ENCODE measurements at regions not wholly inside any gene's neighbourhood (a gene's known extent, or its start where the extent isn't known, plus 50 kb on each side); places are given as distances from the start of the nearest gene placed in this dataset.
"Not testable (repeated sequence)": the region's sequence is repeated elsewhere in the genome, so short reads cannot be mapped to it uniquely, and the experiment has no call there.

- Mint-ChIP-seq H3K4me1 (no peaks in the 10 kb centered on the region), H3K27me3 (peaks cover 4% of the 10 kb centered on the region), H3K27ac (no peak overlapping the region), H3K9me3 (no peaks in the 10 kb centered on the region), H3K4me3 (no peak overlapping the region), H3K36me3 (ENCODE audit: low read depth) (no peaks in the 10 kb centered on the region)
- no peak for ATAC-seq (replicated peaks)
Measured at GRCh38 chr6:147951726-147952125, 390.9 kb upstream of the SASH1 start.

- Mint-ChIP-seq H3K27ac (no peak overlapping the region), H3K27me3 (peaks cover 3% of the 10 kb centered on the region), H3K4me1 (no peaks in the 10 kb centered on the region), H3K4me3 (no peak overlapping the region), H3K36me3 (ENCODE audit: low read depth) (no peaks in the 10 kb centered on the region), H3K9me3 (no peaks in the 10 kb centered on the region)
- ATAC-seq (replicated peaks) = no peak
Measured at GRCh38 chr6:147954938-147955337, 387.7 kb upstream of the SASH1 start.

- Mint-ChIP-seq H3K27ac (no peak overlapping the region), H3K27me3 (peaks cover 3% of the 10 kb centered on the region), H3K36me3 (ENCODE audit: low read depth) (no peaks in the 10 kb centered on the region), H3K9me3 (no peaks in the 10 kb centered on the region), H3K4me3 (no peak overlapping the region), H3K4me1 (no peaks in the 10 kb centered on the region)
- ATAC-seq (replicated peaks) = no peak
Measured at GRCh38 chr6:147958683-147959082, 384.0 kb upstream of the SASH1 start.

GRCh38 chr6:147961481-147962141, 381.0 kb upstream of the SASH1 start:
- no peaks in the 10 kb centered on the region for H3K4me1 Mint-ChIP-seq
- no peak overlapping the region for H3K27ac Mint-ChIP-seq
- peaks cover 3% of the 10 kb centered on the region for H3K27me3 Mint-ChIP-seq
- no peaks in the 10 kb centered on the region for H3K9me3 Mint-ChIP-seq
- no peak for ATAC-seq (replicated peaks)
- H3K36me3 Mint-ChIP-seq (ENCODE audit: low read depth) = no peaks in the 10 kb centered on the region
- H3K4me3 Mint-ChIP-seq = no peak overlapping the region

- not testable (repeated sequence) for H3K4me1 Mint-ChIP-seq; H3K4me3 Mint-ChIP-seq; H3K27me3 Mint-ChIP-seq; H3K36me3 Mint-ChIP-seq (ENCODE audit: low read depth); H3K9me3 Mint-ChIP-seq; ATAC-seq (replicated peaks); H3K27ac Mint-ChIP-seq
Measured at GRCh38 chr6:147965448-147965847, 377.2 kb upstream of the SASH1 start.

GRCh38 chr6:147970970-147971369, 371.7 kb upstream of the SASH1 start:
- no peaks in the 10 kb centered on the region for H3K27me3 Mint-ChIP-seq
- H3K36me3 Mint-ChIP-seq (ENCODE audit: low read depth) = no peaks in the 10 kb centered on the region
- no peak overlapping the region for H3K4me3 Mint-ChIP-seq
- ATAC-seq (replicated peaks) = no peak
- H3K4me1 Mint-ChIP-seq = no peaks in the 10 kb centered on the region
- H3K9me3 Mint-ChIP-seq = no peaks in the 10 kb centered on the region
- no peak overlapping the region for H3K27ac Mint-ChIP-seq

- H3K4me1 Mint-ChIP-seq = no peaks in the 10 kb centered on the region
- H3K27ac Mint-ChIP-seq = no peak overlapping the region
- ATAC-seq (replicated peaks) = no peak
- H3K36me3 Mint-ChIP-seq (ENCODE audit: low read depth) = no peaks in the 10 kb centered on the region
- H3K9me3 Mint-ChIP-seq = no peaks in the 10 kb centered on the region
- H3K27me3 Mint-ChIP-seq = no peaks in the 10 kb centered on the region
- H3K4me3 Mint-ChIP-seq = no peak overlapping the region
Measured at GRCh38 chr6:147972448-147972847, 370.2 kb upstream of the SASH1 start.

GRCh38 chr6:147973806-147974205, 368.8 kb upstream of the SASH1 start:
- Mint-ChIP-seq H3K27ac (no peak overlapping the region), H3K9me3 (no peaks in the 10 kb centered on the region), H3K36me3 (ENCODE audit: low read depth) (no peaks in the 10 kb centered on the region), H3K4me1 (no peaks in the 10 kb centered on the region), H3K27me3 (no peaks in the 10 kb centered on the region), H3K4me3 (no peak overlapping the region)
- ATAC-seq (replicated peaks) = no peak

GRCh38 chr6:147974376-147974775, 368.3 kb upstream of the SASH1 start:
- H3K4me1 Mint-ChIP-seq = no peaks in the 10 kb centered on the region
- no peaks in the 10 kb centered on the region for H3K9me3 Mint-ChIP-seq
- no peaks in the 10 kb centered on the region for H3K36me3 Mint-ChIP-seq (ENCODE audit: low read depth)
- ATAC-seq (replicated peaks) = no peak
- no peaks in the 10 kb centered on the region for H3K27me3 Mint-ChIP-seq
- H3K4me3 Mint-ChIP-seq = no peak overlapping the region
- no peak overlapping the region for H3K27ac Mint-ChIP-seq

- Mint-ChIP-seq H3K4me1 (no peaks in the 10 kb centered on the region), H3K9me3 (no peaks in the 10 kb centered on the region), H3K4me3 (no peak overlapping the region), H3K36me3 (ENCODE audit: low read depth) (no peaks in the 10 kb centered on the region), H3K27ac (no peak overlapping the region), H3K27me3 (no peaks in the 10 kb centered on the region)
- ATAC-seq (replicated peaks) = no peak
Measured at GRCh38 chr6:147977851-147978465, 364.7 kb upstream of the SASH1 start.

GRCh38 chr6:147979966-147980365, 362.7 kb upstream of the SASH1 start:
- Mint-ChIP-seq H3K9me3 (no peaks in the 10 kb centered on the region), H3K4me1 (no peaks in the 10 kb centered on the region), H3K27ac (no peak overlapping the region), H3K4me3 (no peak overlapping the region), H3K27me3 (no peaks in the 10 kb centered on the region), H3K36me3 (ENCODE audit: low read depth) (no peaks in the 10 kb centered on the region)
- ATAC-seq (replicated peaks) = no peak

GRCh38 chr6:147983581-147984366, 358.9 kb upstream of the SASH1 start:
- Mint-ChIP-seq H3K27ac (no peak overlapping the region), H3K9me3 (no peaks in the 10 kb centered on the region), H3K27me3 (peaks cover 8% of the 10 kb centered on the region), H3K4me3 (no peak overlapping the region), H3K36me3 (ENCODE audit: low read depth) (no peaks in the 10 kb centered on the region), H3K4me1 (no peaks in the 10 kb centered on the region)
- ATAC-seq (replicated peaks) = no peak

- no peak overlapping the region for H3K4me3 Mint-ChIP-seq
- no peaks in the 10 kb centered on the region for H3K4me1 Mint-ChIP-seq
- no peaks in the 10 kb centered on the region for H3K36me3 Mint-ChIP-seq (ENCODE audit: low read depth)
- H3K27me3 Mint-ChIP-seq = peaks cover 8% of the 10 kb centered on the region
- peaks cover 3% of the 10 kb centered on the region for H3K9me3 Mint-ChIP-seq
- H3K27ac Mint-ChIP-seq = no peak overlapping the region
- ATAC-seq (replicated peaks) = no peak
Measured at GRCh38 chr6:147986846-147987245, 355.8 kb upstream of the SASH1 start.

- peaks cover 3% of the 10 kb centered on the region for H3K9me3 Mint-ChIP-seq
- no peak for ATAC-seq (replicated peaks)
- peaks cover 8% of the 10 kb centered on the region for H3K27me3 Mint-ChIP-seq
- no peaks in the 10 kb centered on the region for H3K4me1 Mint-ChIP-seq
- no peak overlapping the region for H3K4me3 Mint-ChIP-seq
- no peak overlapping the region for H3K27ac Mint-ChIP-seq
- H3K36me3 Mint-ChIP-seq (ENCODE audit: low read depth) = no peaks in the 10 kb centered on the region
Measured at GRCh38 chr6:147990159-147990558, 352.5 kb upstream of the SASH1 start.

- no peaks in the 10 kb centered on the region for H3K4me1 Mint-ChIP-seq
- H3K27me3 Mint-ChIP-seq = no peaks in the 10 kb centered on the region
- no peak overlapping the region for H3K4me3 Mint-ChIP-seq
- peaks cover 3% of the 10 kb centered on the region for H3K9me3 Mint-ChIP-seq
- ATAC-seq (replicated peaks) = no peak
- H3K27ac Mint-ChIP-seq = no peak overlapping the region
- no peaks in the 10 kb centered on the region for H3K36me3 Mint-ChIP-seq (ENCODE audit: low read depth)
Measured at GRCh38 chr6:147991961-147992360, 350.7 kb upstream of the SASH1 start.

Data from activated T-helper 17 cell treated with anti-CD3 and anti-CD28 coated beads, Interleukin-2, amount 50 U/mL, for 72 hours (primary cell).